ENCODE measurements at regions not wholly inside any gene's neighbourhood (a gene's known extent, or its start where the extent isn't known, plus 50 kb on each side); places are given as distances from the start of the nearest gene placed in this dataset.
A peak's percentile ranks its signal among the peaks of the same experiment; 100 is the strongest.
"Not testable (repeated sequence)": the region's sequence is repeated elsewhere in the genome, so short reads cannot be mapped to it uniquely, and the experiment has no call there.

GRCh38 chr14:30210630-30211029, 283.0 kb upstream of the PRKD1 start:
- no peak for DNase-seq (ENCODE audit: extremely low spot score, insufficient read length, low read depth)
- no peak for FAIRE-seq

- DNase-seq (ENCODE audit: extremely low spot score, insufficient read length, low read depth) (no peak), FAIRE-seq (no peak)
Measured at GRCh38 chr14:30211326-30211725, 283.7 kb upstream of the PRKD1 start.

GRCh38 chr14:30214014-30214413, 286.4 kb upstream of the PRKD1 start:
- DNase-seq (ENCODE audit: extremely low spot score, insufficient read length, low read depth) (no peak), FAIRE-seq (no peak)

GRCh38 chr14:30214461-30215090, 286.9 kb upstream of the PRKD1 start:
- DNase-seq (ENCODE audit: extremely low spot score, insufficient read length, low read depth) (no peak), FAIRE-seq (peak; percentile 35)

GRCh38 chr14:30218907-30219306, 291.3 kb upstream of the PRKD1 start:
- FAIRE-seq (no peak), DNase-seq (ENCODE audit: extremely low spot score, insufficient read length, low read depth) (no peak)

GRCh38 chr14:30221546-30221945, 293.9 kb upstream of the PRKD1 start:
- FAIRE-seq (no peak), DNase-seq (ENCODE audit: extremely low spot score, insufficient read length, low read depth) (no peak)

GRCh38 chr14:30223385-30223785, 295.7 kb upstream of the PRKD1 start:
- FAIRE-seq (no peak), DNase-seq (ENCODE audit: extremely low spot score, insufficient read length, low read depth) (no peak)

GRCh38 chr14:30223966-30224365, 296.3 kb upstream of the PRKD1 start:
- no peak for DNase-seq (ENCODE audit: extremely low spot score, insufficient read length, low read depth)
- FAIRE-seq: no peak

- no peak for FAIRE-seq
- DNase-seq (ENCODE audit: extremely low spot score, insufficient read length, low read depth): no peak
Measured at GRCh38 chr14:30225176-30225575, 297.5 kb upstream of the PRKD1 start.

GRCh38 chr14:30227436-30227835, 299.8 kb upstream of the PRKD1 start:
- DNase-seq (ENCODE audit: extremely low spot score, insufficient read length, low read depth) (no peak), FAIRE-seq (no peak)

GRCh38 chr14:30227876-30228275, 300.2 kb upstream of the PRKD1 start:
- FAIRE-seq: no peak
- DNase-seq (ENCODE audit: extremely low spot score, insufficient read length, low read depth): no peak

- DNase-seq (ENCODE audit: extremely low spot score, insufficient read length, low read depth) (no peak), FAIRE-seq (no peak)
Measured at GRCh38 chr14:30230719-30231118, 303.1 kb upstream of the PRKD1 start.

- FAIRE-seq (no peak), DNase-seq (ENCODE audit: extremely low spot score, insufficient read length, low read depth) (no peak)
Measured at GRCh38 chr14:30234966-30235365, 307.3 kb upstream of the PRKD1 start.

GRCh38 chr14:30235485-30235884, 307.8 kb upstream of the PRKD1 start:
- DNase-seq (ENCODE audit: extremely low spot score, insufficient read length, low read depth): no peak
- FAIRE-seq: no peak

GRCh38 chr14:30238936-30239335, 311.3 kb upstream of the PRKD1 start:
- no peak for FAIRE-seq
- no peak for DNase-seq (ENCODE audit: extremely low spot score, insufficient read length, low read depth)

- no peak for DNase-seq (ENCODE audit: extremely low spot score, insufficient read length, low read depth)
- FAIRE-seq: no peak
Measured at GRCh38 chr14:30240018-30240417, 312.4 kb upstream of the PRKD1 start.

- DNase-seq (ENCODE audit: extremely low spot score, insufficient read length, low read depth): no peak
- no peak for FAIRE-seq
Measured at GRCh38 chr14:30240685-30241084, 313.0 kb upstream of the PRKD1 start.

- FAIRE-seq (no peak), DNase-seq (ENCODE audit: extremely low spot score, insufficient read length, low read depth) (no peak)
Measured at GRCh38 chr14:30242744-30243143, 315.1 kb upstream of the PRKD1 start.

- DNase-seq (ENCODE audit: extremely low spot score, insufficient read length, low read depth) (no peak), FAIRE-seq (no peak)
Measured at GRCh38 chr14:30243207-30243606, 315.6 kb upstream of the PRKD1 start.

GRCh38 chr14:30243805-30244204, 315.2 kb upstream of the G2E3 start:
- FAIRE-seq (no peak), DNase-seq (ENCODE audit: extremely low spot score, insufficient read length, low read depth) (no peak)

- not testable (repeated sequence) for DNase-seq (ENCODE audit: extremely low spot score, insufficient read length, low read depth); FAIRE-seq
Measured at GRCh38 chr14:30244348-30244747, 314.6 kb upstream of the G2E3 start.

- FAIRE-seq (no peak), DNase-seq (ENCODE audit: extremely low spot score, insufficient read length, low read depth) (no peak)
Measured at GRCh38 chr14:30251017-30251416, 307.9 kb upstream of the G2E3 start.
